Non-pigmented ciliary epithelial cell (primary cell): ENCODE measurements at regions not wholly inside any gene's neighbourhood (a gene's known extent, or its start where the extent isn't known, plus 50 kb on each side); places are given as distances from the start of the nearest gene placed in this dataset.
"Not testable (repeated sequence)": the region's sequence is repeated elsewhere in the genome, so short reads cannot be mapped to it uniquely, and the experiment has no call there.

ENCODE experiments used
- DNase-seq: peaks from one replicate; pipeline ENCODE4 v3.0.0-alpha.2; 2010; ENCODE audit warnings: low read depth

- DNase-seq: no peak
These were observed 262.5 kb upstream of the ANO5 start for GRCh38 chr11:21930408-21930807.

- DNase-seq: no peak
These were observed 261.3 kb upstream of the ANO5 start for GRCh38 chr11:21931436-21932101.

GRCh38 chr11:21933095-21933494, 259.8 kb upstream of the ANO5 start:
- no peak for DNase-seq

DNA sequence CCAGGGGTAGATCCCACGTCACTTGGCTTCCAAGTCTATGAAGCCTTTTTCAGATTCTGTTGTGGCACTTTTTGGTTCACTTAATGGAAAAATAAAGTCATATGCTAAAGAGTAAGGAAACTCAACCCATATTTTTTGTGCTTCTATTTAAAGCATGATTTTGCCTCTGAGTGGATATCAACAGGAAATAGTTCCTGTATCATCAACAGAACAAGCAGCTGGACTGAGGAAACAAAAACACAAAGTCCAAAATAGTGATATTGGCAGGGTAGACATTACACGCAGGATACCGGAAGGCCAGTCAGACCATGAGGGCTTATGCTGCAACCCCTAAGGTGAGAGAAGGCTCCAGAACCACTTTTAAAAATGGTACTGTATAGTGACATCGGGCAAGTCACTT, 248.3 kb upstream of the ANO5 start:
- DNase-seq: no peak

DNA sequence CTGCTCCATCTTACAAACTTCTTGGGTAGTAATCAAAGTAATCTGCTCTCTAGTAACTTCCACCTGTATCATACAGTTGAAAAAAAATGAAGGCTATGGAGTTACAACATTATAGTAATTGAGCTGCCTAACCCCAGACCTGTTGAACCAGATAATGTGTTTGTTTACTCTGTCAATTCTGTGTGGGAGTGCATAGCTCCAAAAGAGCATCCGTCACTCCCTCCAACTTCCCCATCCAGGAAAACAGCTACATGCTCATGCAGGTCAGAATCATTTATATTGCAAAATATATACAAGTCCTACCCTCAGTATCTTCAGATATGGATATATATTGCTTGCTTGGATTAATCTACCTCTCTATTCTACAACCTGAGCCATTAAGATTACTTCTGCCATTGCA, 244.0 kb upstream of the ANO5 start:
- no peak for DNase-seq

- DNase-seq: no peak
These were observed 243.0 kb upstream of the ANO5 start for GRCh38 chr11:21949763-21950413.

- no peak for DNase-seq
These were observed 229.9 kb upstream of the ANO5 start for GRCh38 chr11:21963013-21963412.

GRCh38 chr11:21965221-21965620, 227.7 kb upstream of the ANO5 start:
- DNase-seq: no peak

GRCh38 chr11:21968702-21969101, 224.2 kb upstream of the ANO5 start:
- no peak for DNase-seq

- DNase-seq: no peak
These were observed 223.0 kb upstream of the ANO5 start for GRCh38 chr11:21969841-21970240.

- no peak for DNase-seq
These were observed 217.6 kb upstream of the ANO5 start for GRCh38 chr11:21975242-21975641.

DNA sequence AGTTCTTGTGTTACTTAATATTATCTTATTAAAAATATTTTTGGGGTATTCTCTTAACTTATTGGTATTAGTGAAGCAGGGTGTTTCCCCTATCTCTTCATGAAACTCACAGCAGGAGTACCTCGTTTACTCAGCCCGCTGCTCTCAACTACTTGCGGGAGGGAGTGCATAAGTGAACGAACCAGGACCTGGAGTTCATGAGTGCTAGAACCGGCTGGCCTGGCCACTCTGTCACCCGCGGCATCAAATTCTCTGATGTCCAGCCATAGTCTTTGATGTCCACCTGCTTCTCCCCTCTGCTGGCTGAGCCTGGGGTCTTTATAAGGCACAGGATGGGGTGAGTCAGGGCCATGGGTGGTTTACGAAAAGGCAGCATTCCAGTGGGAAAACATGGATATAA, 216.7 kb upstream of the ANO5 start:
- DNase-seq: no peak

GRCh38 chr11:21983431-21983830, 209.5 kb upstream of the ANO5 start:
- no peak for DNase-seq

GRCh38 chr11:21986361-21986760, 206.5 kb upstream of the ANO5 start:
- no peak for DNase-seq

GRCh38 chr11:21987261-21987660, 205.6 kb upstream of the ANO5 start:
- no peak for DNase-seq

DNA sequence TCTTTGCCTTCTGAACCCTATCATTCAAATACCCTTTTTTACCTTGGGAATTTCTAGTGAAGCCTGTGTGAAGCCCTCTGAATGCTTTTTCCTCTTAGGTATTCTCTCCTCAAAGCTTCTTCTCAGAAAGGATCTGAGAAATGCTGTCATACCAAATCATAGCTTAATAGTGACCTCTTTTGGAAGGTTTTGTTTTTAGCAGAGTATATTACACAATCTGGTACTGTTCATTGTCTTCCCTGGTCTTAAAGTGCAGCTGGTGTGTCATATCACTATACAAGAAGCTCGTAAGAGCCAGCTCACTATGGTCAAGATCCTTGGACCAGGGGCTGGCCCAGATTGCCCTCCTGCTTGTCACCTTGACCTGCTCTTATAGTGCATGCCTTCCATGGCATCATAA, 204.4 kb upstream of the ANO5 start:
- DNase-seq: no peak

- not testable (repeated sequence) for DNase-seq
These were observed 191.1 kb upstream of the ANO5 start for GRCh38 chr11:22001803-22002202.

- no peak for DNase-seq
These were observed 186.0 kb upstream of the ANO5 start for GRCh38 chr11:22006901-22007300.

GRCh38 chr11:22031791-22032190, 161.1 kb upstream of the ANO5 start:
- no peak for DNase-seq

DNA sequence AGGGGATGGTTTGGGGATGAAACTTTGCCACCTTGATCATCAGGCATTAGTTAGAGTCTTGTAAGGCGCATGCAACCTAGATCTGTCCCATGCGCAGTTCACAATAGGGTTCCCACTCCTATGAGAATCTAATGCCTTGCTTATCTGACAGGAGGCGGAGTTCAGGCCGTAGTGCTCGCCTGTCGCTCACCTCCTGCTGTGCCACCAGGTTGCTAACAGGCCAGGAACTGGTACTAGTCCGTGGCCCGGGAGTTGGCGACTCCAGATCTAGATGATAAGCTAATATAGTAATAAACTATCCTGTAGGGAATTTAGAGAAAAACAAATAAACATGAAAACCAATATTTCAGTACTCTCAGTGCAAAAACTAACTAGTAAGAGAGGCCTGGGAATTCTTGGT, 155.4 kb upstream of the ANO5 start:
- no peak for DNase-seq

GRCh38 chr11:22041039-22041438, 151.8 kb upstream of the ANO5 start:
- DNase-seq: no peak

- DNase-seq: no peak
These were observed 150.8 kb upstream of the ANO5 start for GRCh38 chr11:22042081-22042480.

DNA sequence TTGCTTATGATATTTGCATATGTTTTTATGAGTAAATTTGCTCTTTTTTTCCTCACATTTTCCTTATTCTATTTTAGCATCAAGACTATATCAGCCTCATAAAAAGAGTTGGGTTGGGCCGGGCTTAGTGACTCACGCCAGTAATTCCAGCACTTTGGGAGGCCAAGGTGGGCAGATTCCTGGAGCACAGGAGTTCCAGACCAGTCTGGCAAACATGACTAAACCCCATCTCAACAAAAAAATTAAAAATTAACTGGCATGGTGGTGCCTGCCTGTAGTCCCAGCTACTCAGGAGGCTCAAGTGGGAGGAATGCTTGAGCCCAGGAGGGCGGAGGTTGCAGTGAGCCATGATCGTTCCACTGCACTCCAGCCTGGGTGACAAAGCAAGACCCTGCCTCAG, 148.8 kb upstream of the ANO5 start:
- no peak for DNase-seq

DNA sequence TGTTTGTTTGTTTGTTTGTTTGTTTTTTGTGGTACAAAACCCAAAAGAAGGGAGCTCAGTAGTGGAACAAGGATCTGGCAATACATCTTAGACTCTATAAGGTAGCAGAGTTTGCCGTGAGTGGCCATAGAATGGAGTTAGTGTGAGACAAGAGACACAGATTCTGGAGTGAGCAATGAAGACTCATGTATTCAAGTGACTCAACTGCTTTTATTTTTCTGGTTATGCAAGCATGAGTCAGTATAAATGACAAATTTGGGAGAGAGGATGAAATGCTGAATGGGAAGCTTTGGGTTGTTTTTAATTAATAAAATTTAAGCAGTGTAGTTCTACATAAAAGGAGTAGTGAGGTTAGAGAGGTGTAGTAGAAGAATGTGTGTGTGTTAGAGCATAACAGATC, 143.6 kb upstream of the ANO5 start:
- DNase-seq: no peak
